HS-5 (cell line): ENCODE measurements at regions not wholly inside any gene's neighbourhood (a gene's known extent, or its start where the extent isn't known, plus 50 kb on each side); places are given as distances from the start of the nearest gene placed in this dataset.

Source experiments
- DNase-seq: peaks from one replicate; pipeline ENCODE4 v3.0.0-alpha.2; 2012; ENCODE audit warnings: low read depth

GRCh38 chr20:58091810-58092209, 136.6 kb downstream of the ANKRD60 start:
- no peak for DNase-seq

DNA sequence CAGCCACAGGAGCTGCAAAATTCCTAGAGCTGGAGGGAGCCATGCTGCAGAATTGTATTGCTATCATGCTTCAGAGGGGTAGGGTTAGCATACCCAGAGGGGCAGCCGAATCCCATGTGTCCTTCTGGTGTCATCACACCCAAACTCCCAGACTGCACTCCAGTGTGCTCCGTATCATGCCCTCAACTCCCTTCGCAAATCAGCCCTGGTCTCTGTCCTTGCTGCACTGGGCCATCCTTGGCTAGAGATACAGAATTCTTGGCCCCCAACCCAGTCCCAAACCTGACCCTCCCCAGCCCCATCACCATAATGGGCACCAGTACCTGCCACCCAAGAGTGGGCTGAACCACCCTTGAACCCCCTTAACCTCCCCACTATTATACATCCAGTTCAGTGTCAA, 138.3 kb downstream of the ANKRD60 start:
- DNase-seq: no peak

DNA sequence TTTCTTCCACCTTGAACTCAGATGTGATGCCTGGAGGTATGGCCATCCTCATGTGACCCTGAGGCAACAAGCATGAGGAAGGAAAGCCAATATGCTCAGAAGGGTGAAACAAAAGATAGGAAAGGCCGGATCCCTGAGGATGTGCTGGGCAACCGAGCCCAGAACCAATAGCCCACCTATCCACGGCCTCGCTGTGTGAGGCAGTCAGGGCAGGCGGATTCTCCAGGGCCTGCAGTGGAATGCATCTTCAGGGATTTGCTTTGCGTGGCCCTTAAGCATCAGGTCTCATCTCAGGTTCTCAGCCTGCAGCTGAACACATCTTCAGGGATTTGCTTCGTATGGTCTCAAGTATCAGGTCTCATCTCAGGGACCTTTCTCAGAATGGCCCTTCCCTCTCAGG, 139.8 kb downstream of the ANKRD60 start:
- no peak for DNase-seq

DNA sequence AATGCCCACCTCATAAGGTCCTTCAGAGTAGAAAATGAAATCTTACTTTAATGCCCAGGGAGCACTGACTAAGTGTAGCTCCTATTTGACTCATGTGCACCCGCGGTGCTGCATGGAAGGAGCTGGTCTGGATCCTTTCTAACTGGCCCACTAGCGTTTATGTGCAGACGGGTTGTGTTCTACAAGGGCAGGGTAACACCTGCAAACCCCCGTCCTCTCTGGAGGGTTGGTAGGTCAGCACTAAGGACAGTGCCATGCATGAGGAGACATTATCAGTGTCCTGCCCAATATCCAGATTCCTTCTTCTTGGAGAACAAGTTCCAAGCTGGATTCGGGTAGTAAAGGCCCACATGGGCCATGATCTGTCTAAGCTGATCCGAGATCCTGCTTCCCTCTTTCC, 140.3 kb downstream of the ANKRD60 start:
- no peak for DNase-seq

GRCh38 chr20:58087562-58087858, 140.9 kb downstream of the ANKRD60 start:
- DNase-seq: no peak

GRCh38 chr20:58086763-58087561, 141.5 kb downstream of the ANKRD60 start:
- DNase-seq: no peak

GRCh38 chr20:58084966-58085365, 143.5 kb downstream of the ANKRD60 start:
- no peak for DNase-seq

DNA sequence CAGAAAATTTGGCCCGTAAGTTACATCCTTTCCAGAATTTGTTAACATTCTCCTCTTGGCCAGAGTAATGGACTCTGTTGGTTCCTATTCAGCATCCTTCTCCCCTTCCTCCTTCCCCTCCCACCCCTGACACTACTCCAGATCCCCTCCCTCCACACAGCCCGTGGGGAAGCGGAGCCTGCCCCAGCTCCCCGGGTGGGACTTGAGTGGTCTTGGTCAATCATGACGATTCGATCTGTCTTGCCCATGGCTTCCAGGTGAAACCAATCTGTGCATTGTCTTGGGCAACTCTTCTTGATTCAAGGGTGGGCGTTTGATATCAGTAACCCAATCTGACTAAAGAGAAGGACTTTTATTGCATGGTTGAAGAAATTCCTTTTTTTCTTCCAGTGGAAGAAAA, 143.9 kb downstream of the ANKRD60 start:
- DNase-seq: no peak

- DNase-seq: peak; percentile 82
Observed at GRCh38 chr20:58081846-58082245, 146.6 kb downstream of the ANKRD60 start.

- no peak for DNase-seq
Observed at GRCh38 chr20:58078741-58079522, 149.5 kb downstream of the ANKRD60 start.

DNA sequence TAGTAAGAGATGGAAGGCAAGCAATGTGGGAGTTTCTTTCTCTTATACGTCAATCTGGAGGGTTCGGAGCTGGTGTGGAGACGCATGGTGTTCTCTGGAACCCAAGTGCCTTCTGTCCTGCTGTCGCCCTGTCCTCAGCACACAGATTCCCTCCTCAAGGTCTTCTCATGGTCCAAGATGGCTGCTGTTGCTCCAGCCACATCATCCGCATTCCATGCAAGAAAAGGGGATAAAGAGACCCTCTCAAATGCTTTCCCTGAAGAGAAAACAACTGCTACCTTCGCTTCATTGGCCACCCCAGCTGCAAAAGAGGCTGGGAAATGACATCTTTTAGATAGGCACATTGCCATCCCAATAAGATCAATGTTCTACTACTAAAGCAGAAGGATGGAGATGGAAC, 151.2 kb downstream of the ANKRD60 start:
- no peak for DNase-seq

DNA sequence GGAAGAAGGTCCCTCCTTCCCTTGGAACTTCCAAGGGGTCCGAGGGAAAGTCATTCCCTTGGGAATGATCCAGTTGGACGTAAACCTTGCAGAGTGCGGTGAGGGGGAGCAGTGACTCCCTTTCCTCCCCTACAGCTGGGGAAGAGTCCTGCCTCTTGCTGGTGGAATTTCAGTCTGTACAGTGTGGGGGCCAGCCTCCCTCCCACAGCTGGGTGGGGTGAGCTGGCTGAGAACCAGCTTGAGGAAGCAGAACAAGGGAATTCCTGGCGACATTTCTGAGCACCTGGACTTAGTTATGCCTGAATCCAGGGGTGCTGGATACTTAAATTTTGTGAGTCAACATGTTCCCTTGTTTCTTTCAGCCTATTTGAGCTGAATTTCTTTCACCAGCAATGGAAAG, 152.0 kb downstream of the ANKRD60 start:
- DNase-seq: no peak

DNA sequence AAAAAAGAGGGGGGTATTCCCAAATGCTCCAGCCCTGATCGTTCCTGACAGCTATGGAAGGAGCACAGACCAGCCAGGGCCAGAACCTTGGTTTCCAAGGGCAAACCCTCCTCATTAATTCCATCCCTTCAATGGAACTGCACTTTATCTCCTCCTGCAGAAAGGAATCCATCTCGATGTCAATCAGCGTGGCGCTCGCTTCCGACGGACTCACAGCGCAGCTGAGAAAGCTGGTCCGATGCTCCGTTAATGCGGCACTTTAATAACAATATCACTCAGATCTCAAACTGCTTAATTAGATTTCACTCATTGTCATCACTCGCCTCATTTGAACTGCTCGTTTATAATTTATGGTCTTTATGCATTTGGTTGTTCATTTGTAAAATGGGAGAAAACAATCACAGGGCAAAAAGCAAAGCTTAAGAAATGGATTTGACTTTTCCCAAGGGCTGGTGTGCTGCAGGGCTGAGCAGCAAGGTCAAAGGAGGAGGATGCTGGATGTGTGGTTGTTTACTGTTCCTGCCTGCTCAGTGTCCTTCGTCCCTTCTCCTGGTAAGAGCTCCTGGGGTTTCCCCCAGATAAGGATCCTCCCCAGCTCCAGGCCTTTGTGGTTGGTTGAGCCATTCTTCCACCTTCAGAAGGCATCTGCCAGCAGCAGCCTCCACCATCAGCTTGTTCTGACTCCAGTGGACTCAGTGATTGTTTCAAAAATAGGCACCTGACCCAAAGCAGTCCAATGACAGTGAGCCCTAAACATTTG, 152.7 kb downstream of the ANKRD60 start:
- no peak for DNase-seq

DNA sequence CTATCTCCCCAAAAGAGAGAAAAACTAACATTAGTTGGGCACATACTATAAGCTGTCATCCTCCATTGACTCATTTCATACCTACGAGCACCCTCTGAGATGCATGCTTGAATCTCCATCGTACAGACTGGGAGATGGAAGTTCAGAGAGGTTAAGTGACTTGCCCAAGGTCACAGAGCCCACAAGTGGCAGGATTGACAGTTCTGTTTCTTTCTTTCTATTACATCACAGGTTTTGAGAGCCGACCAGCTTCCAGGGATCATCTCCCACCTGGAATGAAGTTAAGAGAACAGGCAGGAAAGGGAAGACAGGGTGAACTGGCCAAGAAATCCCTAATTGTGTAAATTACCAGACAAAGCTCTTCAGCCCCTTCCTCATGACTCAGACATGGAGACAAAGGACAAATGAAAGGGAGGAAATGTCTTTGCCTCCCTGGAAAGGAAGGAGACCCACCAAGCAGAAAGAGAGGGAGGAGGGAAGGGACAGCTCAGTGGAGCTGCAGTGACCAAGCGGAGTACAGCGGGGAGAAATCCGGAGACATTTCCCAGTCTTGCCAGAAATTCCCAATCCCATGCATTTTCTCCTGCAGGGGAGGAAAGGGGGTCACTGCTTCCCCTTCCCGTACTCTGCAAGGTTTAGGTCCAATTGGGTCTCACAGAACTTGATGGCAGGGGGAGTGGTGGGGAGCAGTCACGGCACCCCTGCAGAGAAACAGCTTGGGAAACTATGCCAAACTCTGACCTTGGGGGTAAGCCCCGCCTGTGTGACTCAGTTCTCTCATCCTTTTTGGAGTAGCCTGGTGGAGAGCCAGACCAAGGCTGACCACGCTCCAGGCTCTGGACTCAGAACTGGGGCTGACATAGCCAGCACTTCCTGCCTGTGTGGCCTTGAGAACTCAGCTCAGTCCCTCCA, 154.3 kb downstream of the ANKRD60 start:
- DNase-seq: no peak

DNA sequence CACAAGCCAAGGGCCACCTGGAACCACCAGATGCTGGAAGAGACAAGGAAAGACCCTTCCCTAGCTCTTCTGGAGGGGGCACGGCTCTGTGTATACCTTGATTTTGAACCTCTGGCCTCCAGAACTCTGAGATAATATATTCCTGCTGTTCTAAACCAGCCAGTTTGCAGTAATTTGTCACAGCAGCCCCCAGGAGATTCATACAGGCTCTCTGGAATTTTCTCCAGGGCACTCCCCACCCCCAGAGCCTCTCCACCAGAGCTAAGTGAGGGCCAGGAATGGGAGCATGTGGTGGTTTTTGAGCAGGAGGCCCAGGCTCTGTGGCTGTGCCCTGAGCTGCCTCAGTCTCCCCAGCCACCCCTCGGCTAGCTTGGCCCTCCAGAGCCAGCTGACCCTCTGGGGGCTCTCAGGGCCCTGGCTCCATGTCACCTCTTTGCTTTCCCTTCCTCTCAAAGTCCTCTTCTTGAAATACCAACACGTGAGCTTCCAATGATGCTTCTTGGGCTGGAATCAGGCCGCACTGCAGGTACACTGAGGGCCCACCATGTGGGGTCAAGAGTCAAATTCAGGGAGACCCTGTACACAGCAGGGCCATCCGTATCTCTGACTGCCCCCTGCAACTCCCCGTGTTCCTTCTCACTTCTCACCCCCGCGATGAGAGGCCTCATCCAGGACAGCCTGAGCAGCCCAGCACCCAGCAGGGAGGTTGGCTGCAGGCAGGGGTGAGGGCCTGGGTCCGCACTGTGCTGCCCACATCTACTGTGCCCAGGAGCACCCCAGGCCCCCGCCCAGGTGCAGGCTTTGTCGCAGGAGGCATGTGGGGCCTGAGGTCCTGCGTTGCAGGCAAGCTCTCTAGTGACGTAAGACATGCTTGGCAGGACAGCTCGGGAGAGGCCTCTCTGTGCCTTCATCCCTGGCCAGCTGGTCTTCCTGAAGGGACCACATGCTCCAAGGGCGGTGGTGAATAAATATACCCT, 155.5 kb downstream of the ANKRD60 start:
- no peak for DNase-seq

DNA sequence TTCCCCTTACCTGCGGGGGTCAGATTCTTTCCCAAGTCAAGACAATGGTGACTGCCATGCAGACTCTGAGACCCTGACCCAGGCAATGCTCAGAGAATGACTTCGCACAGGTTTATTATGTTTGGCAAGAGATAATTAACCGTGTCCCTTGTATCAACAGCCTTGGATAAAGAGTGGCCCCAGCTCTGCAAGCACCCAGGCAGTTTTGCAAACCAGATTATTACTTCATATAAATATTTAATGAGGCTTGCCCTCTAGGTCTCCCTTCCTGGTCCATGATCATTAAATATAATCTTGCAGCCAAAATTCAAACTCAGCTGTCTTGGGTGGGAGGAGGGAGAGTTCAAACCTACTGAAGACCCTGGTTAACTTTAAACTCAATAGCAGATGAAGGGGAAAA, 156.5 kb downstream of the ANKRD60 start:
- DNase-seq: no peak

DNA sequence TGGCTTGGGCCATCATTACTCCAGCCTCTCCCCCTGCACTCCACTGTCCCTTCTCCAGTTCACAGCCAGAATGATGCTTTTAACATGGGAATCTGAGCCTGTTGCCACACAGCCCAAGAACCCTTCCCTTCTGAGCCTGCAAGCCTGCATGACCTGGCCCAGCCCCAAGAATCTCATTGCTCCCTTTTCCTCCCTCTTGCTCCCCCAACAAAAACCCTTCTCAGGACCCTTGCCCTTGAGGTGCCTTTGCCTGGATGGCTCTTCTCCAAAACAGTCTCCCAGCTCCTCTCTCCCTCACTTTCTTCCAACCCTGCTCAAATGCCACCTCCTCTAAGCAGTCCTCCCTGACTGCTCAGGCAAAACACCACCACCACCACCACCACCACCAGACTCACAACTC, 157.2 kb downstream of the ANKRD60 start:
- DNase-seq: no peak

DNA sequence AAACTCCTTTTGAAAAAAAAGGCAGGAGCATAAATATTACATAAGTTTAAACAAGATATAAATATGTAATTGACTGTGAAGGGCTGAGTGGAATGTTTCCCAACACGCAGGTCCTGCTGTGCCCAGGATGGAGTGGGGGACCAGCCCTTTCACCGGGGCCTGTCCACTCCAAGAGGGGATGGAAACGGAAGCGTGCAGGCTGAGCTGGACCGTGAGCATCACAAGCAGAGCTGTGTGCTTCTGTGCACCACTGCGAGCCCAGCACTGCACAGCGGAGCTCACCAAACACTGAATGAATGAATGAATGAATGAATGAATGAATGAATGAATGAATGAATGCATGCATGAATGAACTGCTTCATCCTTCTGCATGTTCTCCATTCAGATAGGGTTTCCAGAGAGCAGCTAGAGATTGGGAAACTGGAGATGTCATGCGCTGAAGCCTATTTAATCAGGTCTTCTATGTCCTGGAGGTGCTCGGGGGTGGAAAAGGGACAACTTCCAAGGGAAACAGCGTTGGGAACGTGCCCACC, 157.7 kb downstream of the ANKRD60 start:
- no peak for DNase-seq

- DNase-seq: no peak
Observed at GRCh38 chr20:58069796-58070663, 158.4 kb downstream of the ANKRD60 start.
